HG02588 (cell line): ENCODE measurements at regions not wholly inside any gene's neighbourhood (a gene's known extent, or its start where the extent isn't known, plus 50 kb on each side); places are given as distances from the start of the nearest gene placed in this dataset.
A peak's percentile ranks its signal among the peaks of the same experiment; 100 is the strongest.

ENCODE experiments used
- ATAC-seq: cut with Tn5 transposase; IDR thresholded peaks from one replicate; pipeline ENCODE4 v1.9.1; 2021; ENCODE audit warnings: mild to moderate bottlenecking, moderate library complexity; ENCODE audit not compliant: unreplicated experiment

DNA sequence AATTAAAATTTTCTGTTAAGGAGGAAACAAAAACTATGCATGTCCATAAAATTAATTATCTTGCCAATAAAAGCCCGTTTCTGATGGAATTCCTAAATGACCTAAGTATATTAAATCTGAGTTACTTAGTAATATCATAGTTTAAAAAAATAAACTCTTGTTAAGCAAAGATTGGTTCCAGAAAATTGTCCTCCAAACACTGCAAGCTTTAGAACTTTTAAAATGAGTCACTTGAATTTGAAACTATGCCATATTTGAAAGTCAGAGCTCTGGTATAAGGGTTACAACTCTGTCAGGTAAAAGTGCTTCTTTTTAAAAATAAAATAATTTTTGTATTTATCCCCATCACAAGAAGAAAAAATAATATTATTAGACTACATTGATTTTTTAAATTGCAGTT lies 409.5 kb downstream of the PLPP3 start:
- ATAC-seq: no peak

DNA sequence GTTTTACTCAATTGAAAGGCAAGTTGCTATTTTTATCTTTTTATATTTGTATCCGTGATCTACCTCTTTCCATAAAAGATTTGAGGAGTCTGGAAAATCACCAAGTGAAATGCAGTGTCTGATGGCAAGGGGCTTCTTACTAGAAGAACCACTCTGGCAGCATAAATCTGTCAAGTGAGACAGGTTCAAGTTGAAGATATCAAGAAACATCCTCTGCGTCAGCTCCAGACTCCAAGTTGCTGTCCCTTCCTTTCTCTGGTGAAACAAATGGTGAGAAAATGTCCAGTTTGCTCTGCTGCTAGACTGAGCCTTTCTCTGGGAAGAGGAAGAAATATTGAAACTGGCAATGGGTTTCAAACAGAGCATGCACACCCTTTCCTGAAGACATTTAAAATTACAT lies 411.2 kb downstream of the PLPP3 start:
- no peak for ATAC-seq

DNA sequence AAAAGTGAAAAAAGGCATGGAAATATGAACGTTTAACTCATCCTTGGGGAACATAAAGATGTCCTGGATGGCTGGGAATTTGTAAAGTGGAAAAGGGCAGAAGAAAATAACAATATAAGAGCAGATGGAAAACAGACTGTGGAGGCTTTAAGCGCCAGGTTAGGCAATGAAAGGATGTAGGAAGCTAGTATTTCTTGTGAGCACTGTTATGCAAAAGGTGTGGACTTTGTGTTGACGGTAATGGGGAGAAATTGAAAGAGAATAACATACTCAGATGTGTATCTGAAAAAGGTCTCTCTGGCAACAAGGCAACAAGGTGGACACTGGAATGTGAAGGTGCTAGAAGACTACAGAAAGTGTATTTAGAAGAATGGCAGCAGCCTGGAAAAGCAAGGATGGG lies 411.8 kb downstream of the PLPP3 start:
- ATAC-seq: no peak

DNA sequence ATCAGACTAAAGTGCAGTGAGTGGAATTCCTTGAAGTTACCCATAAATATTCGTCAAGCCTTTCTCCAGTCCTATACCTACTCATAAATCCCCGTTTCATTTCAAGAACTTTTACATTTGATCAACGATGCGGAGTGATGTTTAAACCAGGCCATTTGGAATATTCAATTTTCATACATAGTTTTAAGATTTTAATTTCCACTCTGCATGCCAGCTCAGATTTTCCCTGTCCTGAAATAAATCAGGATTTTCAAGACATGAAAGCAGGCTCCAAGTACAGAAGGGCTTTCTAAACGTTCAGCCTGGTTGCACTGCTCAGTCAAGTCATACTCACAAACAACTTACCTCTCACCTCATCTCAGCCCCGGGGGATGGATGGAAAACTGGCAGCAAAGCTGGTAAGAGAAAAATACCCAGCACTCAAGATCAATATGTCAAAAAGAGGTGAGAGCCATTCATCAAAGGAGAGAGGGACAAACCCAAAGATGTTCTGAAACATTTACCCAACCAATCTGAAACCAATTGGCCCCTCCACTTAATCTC lies 418.5 kb downstream of the PLPP3 start:
- no peak for ATAC-seq

DNA sequence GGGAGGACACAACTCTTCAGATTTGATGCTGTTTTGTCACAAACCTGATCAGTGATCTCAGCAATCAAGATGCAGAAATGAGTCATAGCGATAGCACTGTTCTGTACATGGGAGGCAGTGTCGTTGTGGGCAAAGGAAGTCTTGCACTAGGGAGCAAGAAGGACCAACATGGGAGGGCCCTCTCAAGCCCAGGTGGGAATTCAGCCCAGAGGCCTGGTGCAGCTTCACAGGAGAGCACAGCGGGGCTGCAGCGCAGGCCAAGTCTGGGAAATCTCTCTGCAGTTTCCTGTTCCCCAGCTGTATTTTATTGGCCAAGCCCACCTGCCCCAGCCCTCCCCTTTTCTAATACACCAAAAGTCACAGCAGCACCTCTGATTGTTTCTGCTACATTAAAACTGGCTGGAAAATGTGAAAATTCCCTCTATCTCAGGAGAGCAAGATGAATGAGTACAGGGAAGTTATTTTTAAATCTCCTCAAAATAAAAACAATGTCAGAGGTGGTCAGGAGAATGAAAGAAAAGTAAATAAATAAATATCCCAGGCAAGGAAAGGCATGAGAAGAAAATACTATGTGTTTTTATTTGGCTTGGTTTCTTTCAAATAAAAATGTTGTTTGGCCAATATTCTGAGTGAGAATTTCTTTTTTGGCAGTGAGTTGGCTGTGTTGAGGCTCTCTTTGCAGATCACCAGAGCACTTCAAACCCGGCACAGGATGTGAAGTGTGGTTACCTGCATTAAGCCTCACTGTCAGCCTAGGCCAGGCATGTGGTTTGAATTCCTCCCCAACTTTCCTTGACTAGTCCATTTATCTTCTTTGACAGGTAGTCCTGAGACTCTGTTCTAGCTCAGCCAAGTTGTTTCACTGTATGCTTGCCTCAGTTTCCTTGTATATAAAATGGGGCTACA lies 422.1 kb downstream of the PLPP3 start:
- no peak for ATAC-seq

DNA sequence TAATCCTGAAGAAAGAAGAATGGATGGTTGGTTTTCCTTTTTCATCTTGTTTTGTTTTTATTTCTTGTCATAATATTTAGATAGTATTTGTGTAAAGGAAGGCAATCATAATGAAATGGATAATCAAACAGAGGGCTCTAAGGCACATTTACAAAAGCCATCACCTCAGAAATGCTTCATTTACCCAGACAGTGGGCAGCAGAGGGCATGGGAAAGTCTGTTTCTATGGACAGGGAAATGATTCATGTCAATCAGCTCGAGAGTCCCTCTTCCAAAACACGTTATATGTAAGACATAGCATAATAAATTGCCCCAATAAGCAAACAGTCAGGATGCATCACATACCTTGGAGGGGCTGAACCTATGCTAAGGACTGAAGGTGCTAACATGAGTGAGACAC lies 426.1 kb downstream of the PLPP3 start:
- ATAC-seq: no peak

DNA sequence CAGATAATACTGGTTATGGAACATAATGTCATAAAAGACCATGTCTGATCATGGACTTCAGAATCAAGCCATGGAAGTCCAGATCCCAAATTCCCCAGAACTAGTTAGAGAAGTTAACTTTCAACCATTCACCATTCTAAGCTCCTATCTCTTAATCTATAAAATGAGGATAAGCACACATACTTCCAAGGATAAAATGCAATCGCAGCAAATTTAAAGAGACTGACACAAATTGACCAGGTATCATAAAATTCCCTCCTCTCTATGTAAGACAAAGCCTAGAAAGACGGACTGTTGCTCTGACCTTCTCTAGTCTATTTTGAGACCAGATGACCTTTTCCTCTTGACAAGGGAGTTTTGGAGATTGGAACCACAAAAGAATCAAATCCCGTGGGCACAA lies 426.7 kb downstream of the PLPP3 start:
- ATAC-seq: no peak

DNA sequence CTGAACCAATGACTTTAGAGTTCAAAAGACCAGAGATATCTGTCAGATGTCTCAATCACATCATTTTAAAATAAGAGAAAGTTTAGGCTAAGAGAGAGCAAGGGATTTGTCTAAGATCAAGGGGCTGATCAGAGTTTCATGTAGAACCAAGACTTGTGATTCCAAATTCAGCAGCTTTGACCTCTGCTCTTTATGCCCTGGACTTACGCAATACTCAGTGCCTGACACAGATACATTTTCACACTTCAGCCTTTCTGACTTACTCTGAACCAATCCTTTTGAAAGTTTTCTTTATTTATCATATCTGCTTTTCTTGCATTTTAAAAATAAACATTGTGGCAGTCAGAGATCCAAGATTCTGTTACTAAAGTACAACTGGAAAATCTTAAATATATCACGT lies 428.0 kb downstream of the PLPP3 start:
- no peak for ATAC-seq

DNA sequence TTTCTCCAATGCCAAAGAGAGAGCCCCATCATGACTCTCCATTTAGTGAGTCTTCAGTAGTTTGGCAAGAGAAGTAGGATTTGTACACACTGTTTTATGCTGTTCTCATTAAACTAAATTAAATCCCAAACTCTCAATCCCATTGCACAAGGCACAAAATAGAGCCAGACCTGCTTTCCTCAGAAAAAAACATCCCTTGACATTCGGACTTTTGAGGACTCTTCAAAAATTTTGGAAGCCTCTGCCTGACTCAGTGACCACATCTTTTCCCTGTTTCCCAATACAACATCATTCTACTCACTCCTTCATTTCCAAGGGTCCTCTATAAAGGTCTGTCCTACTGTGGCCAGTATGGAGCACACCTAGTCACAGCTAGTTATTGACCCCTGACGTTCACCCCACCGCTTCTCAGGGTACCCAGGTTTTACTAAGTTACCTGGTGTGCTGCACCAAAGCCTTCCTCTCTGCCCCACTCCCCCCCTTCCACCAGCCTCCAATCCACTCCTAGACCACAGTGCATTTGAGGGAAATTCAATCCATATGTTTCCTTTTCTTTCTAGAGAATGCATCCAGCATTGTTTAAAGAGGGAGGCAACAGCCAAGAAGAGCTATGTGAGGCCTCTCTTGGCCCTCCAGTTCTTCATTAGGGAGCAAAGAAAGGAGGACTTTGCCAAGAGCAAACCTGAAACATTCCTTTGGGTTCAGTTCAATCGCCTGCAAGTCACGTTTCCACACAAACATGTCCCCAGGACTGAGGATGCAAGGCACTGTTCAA lies 428.7 kb downstream of the PLPP3 start:
- ATAC-seq: no peak

DNA sequence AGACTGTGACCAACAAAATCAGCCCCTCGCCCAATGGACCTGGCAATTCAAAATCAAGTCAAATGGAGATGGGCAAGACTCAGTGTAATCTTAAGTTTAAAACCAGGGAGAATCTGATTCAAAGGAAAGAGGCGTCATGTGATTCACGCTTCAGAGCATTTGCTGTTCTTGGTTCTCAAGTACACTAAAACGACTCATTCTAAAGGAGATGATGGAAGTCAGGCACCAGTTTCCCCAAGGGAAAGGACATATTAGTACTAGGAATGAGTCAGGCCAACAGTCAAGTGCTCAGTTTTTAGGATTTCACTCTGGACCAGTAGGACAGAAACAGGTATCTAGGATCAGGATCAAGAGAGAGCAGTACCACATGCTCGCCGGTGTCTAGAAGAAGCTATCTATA lies 429.6 kb downstream of the PLPP3 start:
- no peak for ATAC-seq

DNA sequence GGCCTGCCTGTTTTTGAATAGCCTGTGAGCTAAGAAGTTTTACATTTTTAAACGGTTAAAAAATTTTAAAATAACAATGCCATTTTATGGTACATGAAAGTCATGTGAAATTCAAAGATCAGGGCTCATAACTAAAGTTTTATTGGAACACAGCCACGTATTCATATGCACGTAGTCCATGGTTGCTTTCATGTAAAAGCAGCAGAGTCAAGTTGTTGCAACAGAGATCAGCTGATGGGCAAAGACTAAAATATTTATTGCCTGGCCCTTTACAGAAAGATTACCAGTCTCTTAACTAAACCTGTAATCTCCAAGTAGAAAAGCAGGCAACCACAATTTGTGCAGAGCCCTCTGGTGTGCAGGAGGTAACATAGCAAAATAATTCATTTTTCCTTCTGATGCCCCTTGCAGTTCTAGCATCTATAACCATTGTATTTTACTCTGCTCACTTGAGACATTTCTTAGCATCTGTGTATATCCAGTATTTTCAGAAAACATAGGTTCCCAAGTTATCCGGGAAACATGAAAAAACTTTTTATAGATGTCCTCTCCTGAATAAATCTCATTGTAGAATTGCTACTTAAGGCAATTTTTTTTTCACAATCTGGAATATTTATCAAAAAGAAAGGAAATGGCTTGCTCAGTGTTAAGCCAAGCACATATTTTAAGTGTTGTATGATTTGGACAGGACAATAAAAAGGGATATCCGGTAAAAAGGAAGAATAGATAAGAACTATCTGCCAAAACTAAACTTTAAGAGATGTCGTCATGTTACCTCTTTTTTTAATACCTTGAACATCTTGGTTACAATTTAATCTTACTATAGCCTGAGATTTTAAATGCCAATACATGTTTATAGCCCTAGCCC lies 430.8 kb downstream of the PLPP3 start:
- no peak for ATAC-seq

DNA sequence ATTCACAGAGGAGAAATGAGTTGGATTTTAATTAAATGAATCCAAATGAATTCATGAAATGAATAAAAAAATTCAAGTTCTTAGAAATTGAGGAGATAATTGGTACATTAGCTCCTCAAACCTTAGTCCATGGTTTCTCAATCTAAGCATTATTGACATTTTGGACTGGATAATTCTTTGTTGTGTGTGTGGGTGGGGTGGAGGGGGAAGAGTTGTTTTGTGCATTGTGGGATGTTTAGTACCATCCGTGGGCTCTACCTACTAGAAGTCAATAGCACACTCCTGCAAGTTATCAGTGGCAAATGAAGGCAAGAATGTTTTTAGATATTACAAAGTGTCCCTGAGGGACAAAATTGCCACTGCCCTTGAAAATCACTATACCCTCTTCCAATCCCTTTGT lies 431.9 kb downstream of the PLPP3 start:
- ATAC-seq: no peak

DNA sequence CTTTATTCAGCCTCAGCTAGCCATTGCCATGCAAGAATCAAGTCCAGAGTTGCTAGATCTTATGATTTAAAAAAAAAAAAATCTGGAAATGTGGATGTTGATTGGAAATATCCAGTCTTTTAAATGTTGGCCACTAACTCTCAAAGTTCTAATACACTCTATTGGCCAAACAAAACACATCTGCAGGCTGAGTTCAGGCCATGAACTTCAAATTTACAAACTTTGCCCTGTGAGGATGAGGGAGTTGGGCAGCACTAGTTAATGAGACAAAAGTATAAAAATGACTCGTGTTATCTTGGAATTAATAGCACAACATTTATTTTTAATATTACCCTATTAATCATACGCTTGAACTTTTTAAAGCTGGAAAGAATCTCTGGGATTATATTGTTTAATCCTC lies 432.3 kb downstream of the PLPP3 start:
- ATAC-seq: no peak

DNA sequence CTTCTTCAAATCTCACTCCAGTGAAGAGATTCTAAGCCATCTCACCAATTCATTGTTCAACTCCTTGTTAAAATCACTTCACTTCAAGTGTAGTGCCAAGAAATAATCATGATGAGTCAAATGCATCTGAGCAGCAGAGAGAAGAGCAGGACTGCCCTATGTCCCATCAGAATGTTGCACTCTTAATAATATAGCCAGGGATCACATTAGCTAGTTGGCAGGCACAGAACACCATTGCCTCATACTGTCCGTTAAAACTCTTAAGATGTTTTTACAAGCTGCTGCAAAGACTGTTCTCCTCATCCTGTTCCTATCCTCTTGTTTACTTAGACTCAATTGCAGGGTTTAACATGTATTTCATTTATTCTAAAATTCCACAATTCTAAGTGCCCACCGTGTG lies 432.9 kb downstream of the PLPP3 start:
- no peak for ATAC-seq

DNA sequence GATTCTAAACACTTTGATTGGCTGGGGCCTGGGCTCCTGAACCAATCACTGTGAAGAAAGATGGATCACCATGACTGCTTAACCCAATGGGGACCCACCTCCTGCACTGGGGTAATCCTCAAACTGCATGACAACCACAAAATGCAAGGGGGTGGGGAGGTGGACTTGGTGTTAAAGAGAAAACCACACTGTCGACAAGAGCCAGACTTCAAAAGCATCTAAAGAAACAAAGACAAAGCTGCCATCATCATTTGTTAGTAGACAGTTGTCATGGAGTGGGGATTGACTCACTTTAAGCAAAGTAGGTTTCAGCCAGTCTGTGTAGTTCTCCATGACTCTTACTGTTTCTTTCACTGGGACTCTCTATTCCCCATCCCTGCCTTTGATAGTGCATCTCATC lies 433.8 kb downstream of the PLPP3 start:
- no peak for ATAC-seq

DNA sequence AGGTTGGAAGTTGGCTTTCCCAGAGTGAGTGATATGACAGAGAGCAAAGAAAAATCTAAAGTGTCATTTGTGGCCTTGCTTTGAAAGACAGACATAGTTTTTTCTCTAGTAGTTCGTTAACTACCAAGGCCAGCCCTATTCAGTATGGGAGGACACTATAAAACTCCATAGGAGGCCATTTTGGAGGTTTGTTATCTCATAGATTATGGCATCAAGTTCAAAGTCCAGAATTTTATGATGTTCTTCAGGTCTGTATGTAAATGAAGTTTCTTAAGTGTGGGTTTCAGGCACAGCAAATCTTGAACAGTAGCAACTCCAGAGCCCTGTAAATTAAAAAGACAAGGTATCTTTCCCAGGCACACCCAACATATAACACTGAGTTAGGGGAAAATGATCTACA lies 437.1 kb downstream of the PLPP3 start:
- ATAC-seq: no peak

DNA sequence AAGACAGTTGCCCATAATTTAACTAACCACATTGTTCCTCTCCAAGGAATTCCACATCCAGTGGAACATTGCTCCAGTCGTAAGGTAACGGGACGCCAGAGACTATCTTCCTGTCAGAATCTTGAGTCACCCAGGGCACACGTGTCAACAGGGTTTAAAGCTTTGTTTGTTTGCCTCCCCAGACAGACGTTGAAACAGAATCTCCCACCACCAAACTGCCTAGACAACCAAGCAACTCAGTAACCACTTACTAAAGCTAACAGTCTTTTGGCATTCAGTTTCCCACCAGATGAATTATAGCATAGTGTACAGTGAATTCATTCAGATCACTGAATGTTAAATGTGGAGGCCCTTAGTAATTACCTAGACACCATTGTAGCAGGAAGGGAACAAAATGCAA lies 439.5 kb downstream of the PLPP3 start:
- no peak for ATAC-seq

DNA sequence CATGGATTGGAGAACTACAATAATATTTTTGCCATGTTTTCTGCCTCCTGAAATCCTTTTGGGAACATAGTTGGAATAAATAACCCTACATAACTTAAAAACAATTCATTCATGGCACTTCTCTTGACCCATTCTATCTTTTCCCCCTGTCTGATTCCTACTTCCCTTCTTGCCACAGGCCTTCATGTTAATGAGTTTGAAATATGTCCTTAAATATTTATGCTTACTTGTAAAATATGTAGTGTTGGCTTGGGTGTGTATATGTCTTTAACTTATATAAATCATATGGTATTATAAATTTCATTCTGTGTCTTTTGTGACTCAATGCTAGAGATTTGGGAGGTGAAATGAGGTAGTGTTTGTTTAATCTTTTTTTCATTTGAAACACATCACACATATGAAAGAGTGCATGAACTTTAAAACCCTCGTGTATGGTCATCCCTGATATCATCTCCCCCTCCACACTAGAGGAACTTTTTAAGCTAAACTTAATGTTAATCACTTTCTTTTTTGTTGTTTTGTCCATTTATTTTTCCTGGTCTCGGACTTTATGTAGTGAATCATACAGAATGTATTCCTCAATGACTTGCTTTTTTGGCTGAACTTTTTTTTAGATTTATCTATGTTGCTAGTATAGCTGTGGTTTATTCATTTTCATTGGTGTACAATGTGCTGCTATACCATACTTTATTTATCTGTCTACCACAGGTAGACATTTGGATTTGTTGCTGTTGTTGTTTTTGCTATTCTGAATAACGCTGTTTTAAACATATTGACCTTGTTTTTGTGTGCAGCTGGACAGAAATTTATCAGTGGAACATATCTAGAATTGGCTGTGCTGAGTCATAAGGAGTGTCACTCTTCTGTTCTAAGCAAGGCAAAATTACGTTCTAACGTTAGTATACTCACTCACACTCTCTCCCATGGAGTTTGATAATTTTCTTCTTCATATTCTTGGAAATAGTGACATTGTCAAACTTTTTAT lies 441.6 kb downstream of the PLPP3 start:
- ATAC-seq: no peak

DNA sequence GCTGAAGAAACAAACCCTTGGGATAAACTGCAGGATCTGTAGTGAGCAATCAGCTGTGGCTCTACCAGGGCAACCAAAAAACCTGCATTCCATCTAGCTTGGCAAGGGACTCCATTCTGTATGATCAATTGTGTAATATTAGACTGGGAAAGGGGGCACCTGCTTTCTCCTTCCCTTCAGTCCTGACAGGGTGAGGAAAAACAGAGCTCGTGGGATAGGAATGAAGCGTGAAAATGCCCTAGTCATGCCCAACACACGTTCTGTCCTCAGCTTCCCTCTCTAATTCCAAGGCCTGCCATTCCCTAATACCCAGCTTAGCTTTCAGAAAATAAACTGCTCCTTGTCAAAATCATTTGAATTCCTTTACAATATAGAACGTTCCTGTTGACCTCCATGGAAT lies 442.3 kb downstream of the PLPP3 start:
- ATAC-seq: no peak

DNA sequence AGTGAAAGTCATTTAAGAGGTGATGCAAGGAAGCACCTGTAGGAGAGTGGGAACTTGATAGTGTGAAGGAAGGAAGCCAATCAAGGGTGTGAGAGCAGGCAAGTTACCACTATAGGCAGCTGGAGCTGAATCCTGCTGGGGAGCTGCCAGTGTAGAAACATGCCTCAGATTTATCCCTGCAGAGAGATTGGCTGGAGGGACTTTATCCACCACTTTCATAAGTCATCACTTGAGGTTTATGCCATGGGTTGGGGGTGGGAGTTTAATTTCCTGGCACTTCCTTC lies 443.6 kb downstream of the PLPP3 start:
- ATAC-seq: peak; percentile 3
